Activated naive CD4-positive, alpha-beta T cell treated with anti-CD3 and anti-CD28 coated beads, Interleukin-2, amount 50 U/mL, for 24 hours (primary cell): ENCODE measurements at regions not wholly inside any gene's neighbourhood (a gene's known extent, or its start where the extent isn't known, plus 50 kb on each side); places are given as distances from the start of the nearest gene placed in this dataset.

Experiments
- H3K27ac Mint-ChIP-seq: one replicate; pipeline ENCODE4 v1.8.0; 2021; ENCODE audit warnings: mild to moderate bottlenecking, mixed read lengths
- H3K27me3 Mint-ChIP-seq: one replicate; pipeline ENCODE4 v1.8.0; 2021; ENCODE audit warnings: mixed read lengths
- H3K36me3 Mint-ChIP-seq: one replicate; pipeline ENCODE4 v1.8.0; 2021; ENCODE audit warnings: mixed read lengths
- H3K4me1 Mint-ChIP-seq: one replicate; pipeline ENCODE4 v1.8.0; 2021; ENCODE audit warnings: mixed read lengths
- H3K4me3 Mint-ChIP-seq: one replicate; pipeline ENCODE4 v1.8.0; 2021; ENCODE audit warnings: mild to moderate bottlenecking, mixed read lengths
- H3K9me3 Mint-ChIP-seq: one replicate; pipeline ENCODE4 v1.8.0; 2021; ENCODE audit warnings: mixed read lengths

DNA sequence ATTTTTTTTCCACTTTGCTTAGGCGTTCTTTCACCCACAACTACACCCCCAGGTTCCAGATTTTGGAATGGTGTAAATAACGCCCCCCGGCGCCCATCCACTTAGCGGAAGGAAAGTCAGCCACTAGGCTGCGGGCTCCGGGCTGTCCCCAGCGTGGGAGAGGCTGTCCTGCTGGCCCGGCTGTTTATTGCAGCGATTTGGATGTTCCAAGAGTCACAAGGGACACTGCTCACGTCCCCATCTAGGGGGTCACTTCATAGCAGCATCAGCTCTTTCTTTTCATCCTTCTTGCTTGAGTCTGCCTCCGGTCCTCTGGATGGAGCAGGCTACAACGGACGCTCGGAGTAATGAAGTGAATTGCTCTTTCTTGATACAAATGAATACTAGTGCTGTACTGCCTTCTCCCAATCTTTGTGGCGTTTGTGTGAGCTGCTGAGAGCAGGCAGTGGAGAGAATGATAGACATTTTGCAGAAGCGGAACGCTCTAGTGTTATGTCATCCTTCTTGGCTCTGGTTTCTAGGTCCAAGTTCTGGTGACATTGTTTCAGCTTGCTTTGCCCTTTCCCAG, 50.7 kb upstream of the PAIP2B start:
- Mint-ChIP-seq H3K4me1 (peaks cover 18% of the 10 kb centered on the region), H3K27ac (no peak overlapping the region), H3K27me3 (peaks cover 67% of the 10 kb centered on the region), H3K9me3 (no peaks in the 10 kb centered on the region), H3K36me3 (peaks cover 1% of the 10 kb centered on the region), H3K4me3 (peak overlapping the region; percentile 79)

DNA sequence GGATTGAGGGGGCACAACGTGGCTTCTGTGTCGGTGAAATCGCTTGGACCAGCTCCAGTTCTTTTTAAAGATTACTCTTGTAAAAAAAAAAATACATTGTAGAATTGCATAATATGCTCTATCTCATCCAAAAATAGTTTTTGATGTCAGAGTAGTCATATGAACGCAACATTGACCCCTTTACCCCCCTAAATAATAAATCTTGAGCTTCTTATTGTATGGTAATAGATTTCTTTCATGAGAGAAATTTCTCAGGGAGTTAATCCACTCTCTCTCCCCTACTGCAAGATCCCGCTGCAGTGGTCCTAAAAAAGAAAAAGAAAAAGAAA, 50.2 kb upstream of the PAIP2B start:
- Mint-ChIP-seq H3K27me3 (peaks cover 68% of the 10 kb centered on the region), H3K4me1 (peaks cover 18% of the 10 kb centered on the region), H3K27ac (peak overlapping the region; percentile 36), H3K36me3 (peaks cover 1% of the 10 kb centered on the region), H3K4me3 (peak overlapping the region; percentile 79), H3K9me3 (no peaks in the 10 kb centered on the region)

DNA sequence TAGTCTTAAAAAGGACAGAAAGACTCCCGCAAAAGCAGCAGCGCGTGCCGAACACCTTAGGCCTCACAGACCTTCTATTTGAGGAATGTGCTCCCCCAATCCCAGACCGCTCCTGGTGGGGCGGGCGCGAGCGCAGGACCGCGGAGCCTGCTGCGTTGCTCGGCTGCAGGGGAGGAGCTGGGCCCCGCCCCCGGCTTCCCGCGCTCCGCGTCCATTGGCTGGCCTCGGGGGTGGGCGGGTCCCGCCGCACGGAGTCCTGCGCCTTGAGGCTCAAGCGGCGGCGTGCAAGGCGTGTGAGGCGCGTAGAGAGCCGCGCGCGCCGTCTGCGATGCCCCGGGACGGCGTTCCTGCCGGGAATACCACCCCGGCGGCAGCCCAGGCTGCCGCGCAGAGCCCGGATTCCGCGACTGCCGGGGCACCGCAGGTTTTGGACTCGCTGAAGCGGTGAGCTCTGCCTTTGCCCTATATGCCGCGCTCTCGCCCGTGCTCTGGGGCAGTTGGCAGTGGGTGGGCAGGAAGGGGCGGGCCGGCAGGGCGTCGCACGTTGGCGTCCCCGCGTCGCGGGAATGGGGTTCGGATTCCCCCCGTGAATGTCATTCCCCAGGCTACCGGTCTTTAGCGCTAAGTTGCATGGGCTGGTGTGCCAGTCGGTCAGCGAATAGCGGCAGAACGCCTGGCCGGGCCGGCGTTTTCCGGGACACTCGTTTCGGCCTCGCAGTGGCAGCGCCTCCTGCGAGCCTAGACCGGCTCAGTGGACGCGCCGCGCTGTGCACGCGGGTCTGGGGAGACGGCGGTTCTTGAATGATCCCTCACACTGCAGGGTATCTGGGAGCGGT, 49.6 kb upstream of the PAIP2B start:
- Mint-ChIP-seq H3K27ac (no peak overlapping the region), H3K4me3 (peak overlapping the region; percentile 79), H3K36me3 (peaks cover 1% of the 10 kb centered on the region), H3K4me1 (peaks cover 18% of the 10 kb centered on the region), H3K9me3 (no peaks in the 10 kb centered on the region), H3K27me3 (peaks cover 69% of the 10 kb centered on the region)
